ENCODE measurements at regions not wholly inside any gene's neighbourhood (a gene's known extent, or its start where the extent isn't known, plus 50 kb on each side); places are given as distances from the start of the nearest gene placed in this dataset.

- H3K27ac ChIP-seq (ENCODE audit: low read depth, low read length, severe bottlenecking), result no peak overlapping the region
- H3K4me3 ChIP-seq (ENCODE audit: extremely low read depth, insufficient read depth, low read length, poor library complexity, severe bottlenecking), result no peak overlapping the region
- H3K4me1 ChIP-seq (ENCODE audit: control insufficient read depth, insufficient read depth, low read length, poor library complexity, severe bottlenecking), result no peaks in the 10 kb centered on the region
- H3K9me3 ChIP-seq (ENCODE audit: control insufficient read depth, low read length), result no peaks in the 10 kb centered on the region
- WGBS, 2 experiments (ENCODE audit: insufficient coverage in 2 of 2), result 82 to 100% methylated on average over 2 to 3 of the region's 5 CpGs
- H3K36me3 ChIP-seq (ENCODE audit: control insufficient read depth, insufficient read depth, low read length), result no peaks in the 10 kb centered on the region
Observed at GRCh38 chr4:179605196-179605595, 2163.0 kb upstream of the AGA start.

GRCh38 chr4:179607003-179607402 lies 2164.8 kb upstream of the AGA start:
- H3K9me3 ChIP-seq (ENCODE audit: control insufficient read depth, low read length), result no peaks in the 10 kb centered on the region
- no peak overlapping the region for H3K4me3 ChIP-seq (ENCODE audit: extremely low read depth, insufficient read depth, low read length, poor library complexity, severe bottlenecking)
- no peaks in the 10 kb centered on the region for H3K4me1 ChIP-seq (ENCODE audit: control insufficient read depth, insufficient read depth, low read length, poor library complexity, severe bottlenecking)
- H3K27ac ChIP-seq (ENCODE audit: low read depth, low read length, severe bottlenecking), result no peak overlapping the region
- WGBS, 2 experiments (ENCODE audit: insufficient coverage in 2 of 2), result 100% methylated on average over 1 of the region's 4 CpGs
- no peaks in the 10 kb centered on the region for H3K36me3 ChIP-seq (ENCODE audit: control insufficient read depth, insufficient read depth, low read length)

GRCh38 chr4:179615704-179616103 lies 2173.5 kb upstream of the AGA start:
- Histone ChIP-seq H3K9me3 (ENCODE audit: control insufficient read depth, low read length) (no peaks in the 10 kb centered on the region), H3K36me3 (ENCODE audit: control insufficient read depth, insufficient read depth, low read length) (no peaks in the 10 kb centered on the region), H3K27ac (ENCODE audit: low read depth, low read length, severe bottlenecking) (no peak overlapping the region), H3K4me1 (ENCODE audit: control insufficient read depth, insufficient read depth, low read length, poor library complexity, severe bottlenecking) (no peaks in the 10 kb centered on the region), H3K4me3 (ENCODE audit: extremely low read depth, insufficient read depth, low read length, poor library complexity, severe bottlenecking) (no peak overlapping the region)
- 76 to 93% methylated on average over 2 of the region's 4 CpGs for WGBS, 2 experiments (ENCODE audit: insufficient coverage in 2 of 2)

GRCh38 chr4:179618966-179619365 lies 2176.7 kb upstream of the AGA start:
- H3K9me3 ChIP-seq (ENCODE audit: control insufficient read depth, low read length), result no peaks in the 10 kb centered on the region
- no peaks in the 10 kb centered on the region for H3K36me3 ChIP-seq (ENCODE audit: control insufficient read depth, insufficient read depth, low read length)
- no peak overlapping the region for H3K27ac ChIP-seq (ENCODE audit: low read depth, low read length, severe bottlenecking)
- WGBS, 2 experiments (ENCODE audit: insufficient coverage in 2 of 2), result no CpG with 5 or more reads among the region's 1 CpG
- H3K4me3 ChIP-seq (ENCODE audit: extremely low read depth, insufficient read depth, low read length, poor library complexity, severe bottlenecking), result no peak overlapping the region
- H3K4me1 ChIP-seq (ENCODE audit: control insufficient read depth, insufficient read depth, low read length, poor library complexity, severe bottlenecking), result no peaks in the 10 kb centered on the region

- Histone ChIP-seq H3K9me3 (ENCODE audit: control insufficient read depth, low read length) (no peaks in the 10 kb centered on the region), H3K4me3 (ENCODE audit: extremely low read depth, insufficient read depth, low read length, poor library complexity, severe bottlenecking) (no peak overlapping the region), H3K4me1 (ENCODE audit: control insufficient read depth, insufficient read depth, low read length, poor library complexity, severe bottlenecking) (peaks cover 5% of the 10 kb centered on the region), H3K36me3 (ENCODE audit: control insufficient read depth, insufficient read depth, low read length) (no peaks in the 10 kb centered on the region), H3K27ac (ENCODE audit: low read depth, low read length, severe bottlenecking) (peak overlapping the region; percentile 75)
- 88 to 100% methylated on average over 3 of the region's 4 CpGs for WGBS, 2 experiments (ENCODE audit: insufficient coverage in 2 of 2)
Observed at GRCh38 chr4:179624768-179625181, 2182.5 kb upstream of the AGA start.

- WGBS, 2 experiments (ENCODE audit: insufficient coverage in 2 of 2), result no CpG with 5 or more reads among the region's 1 CpG
- H3K36me3 ChIP-seq (ENCODE audit: control insufficient read depth, insufficient read depth, low read length), result no peaks in the 10 kb centered on the region
- H3K27ac ChIP-seq (ENCODE audit: low read depth, low read length, severe bottlenecking), result peak overlapping the region; percentile 75
- H3K4me3 ChIP-seq (ENCODE audit: extremely low read depth, insufficient read depth, low read length, poor library complexity, severe bottlenecking), result no peak overlapping the region
- no peaks in the 10 kb centered on the region for H3K9me3 ChIP-seq (ENCODE audit: control insufficient read depth, low read length)
- H3K4me1 ChIP-seq (ENCODE audit: control insufficient read depth, insufficient read depth, low read length, poor library complexity, severe bottlenecking), result peaks cover 5% of the 10 kb centered on the region
Observed at GRCh38 chr4:179625406-179625805, 2183.2 kb upstream of the AGA start.

- Histone ChIP-seq H3K36me3 (ENCODE audit: control insufficient read depth, insufficient read depth, low read length) (no peaks in the 10 kb centered on the region), H3K4me1 (ENCODE audit: control insufficient read depth, insufficient read depth, low read length, poor library complexity, severe bottlenecking) (peaks cover 5% of the 10 kb centered on the region), H3K9me3 (ENCODE audit: control insufficient read depth, low read length) (no peaks in the 10 kb centered on the region), H3K27ac (ENCODE audit: low read depth, low read length, severe bottlenecking) (no peak overlapping the region), H3K4me3 (ENCODE audit: extremely low read depth, insufficient read depth, low read length, poor library complexity, severe bottlenecking) (no peak overlapping the region)
- 52% methylated on average over 3 of the region's 3 CpGs for WGBS, 2 experiments (ENCODE audit: insufficient coverage in 2 of 2)
Observed at GRCh38 chr4:179626687-179627086, 2184.4 kb upstream of the AGA start.

GRCh38 chr4:179631321-179631720 lies 2189.1 kb upstream of the AGA start:
- no peaks in the 10 kb centered on the region for H3K4me1 ChIP-seq (ENCODE audit: control insufficient read depth, insufficient read depth, low read length, poor library complexity, severe bottlenecking)
- H3K36me3 ChIP-seq (ENCODE audit: control insufficient read depth, insufficient read depth, low read length), result no peaks in the 10 kb centered on the region
- no peak overlapping the region for H3K4me3 ChIP-seq (ENCODE audit: extremely low read depth, insufficient read depth, low read length, poor library complexity, severe bottlenecking)
- H3K9me3 ChIP-seq (ENCODE audit: control insufficient read depth, low read length), result no peaks in the 10 kb centered on the region
- H3K27ac ChIP-seq (ENCODE audit: low read depth, low read length, severe bottlenecking), result no peak overlapping the region

GRCh38 chr4:179634862-179635261 lies 2192.6 kb upstream of the AGA start:
- no peaks in the 10 kb centered on the region for H3K9me3 ChIP-seq (ENCODE audit: control insufficient read depth, low read length)
- no peaks in the 10 kb centered on the region for H3K36me3 ChIP-seq (ENCODE audit: control insufficient read depth, insufficient read depth, low read length)
- no peaks in the 10 kb centered on the region for H3K4me1 ChIP-seq (ENCODE audit: control insufficient read depth, insufficient read depth, low read length, poor library complexity, severe bottlenecking)
- H3K27ac ChIP-seq (ENCODE audit: low read depth, low read length, severe bottlenecking), result no peak overlapping the region
- no peak overlapping the region for H3K4me3 ChIP-seq (ENCODE audit: extremely low read depth, insufficient read depth, low read length, poor library complexity, severe bottlenecking)
- WGBS, 2 experiments (ENCODE audit: insufficient coverage in 2 of 2), result 63% methylated on average over 2 of the region's 3 CpGs; no CpG with 5 or more reads in 1 of the 2 experiments

GRCh38 chr4:179662522-179662921 lies 2220.3 kb upstream of the AGA start:
- Histone ChIP-seq H3K27ac (ENCODE audit: low read depth, low read length, severe bottlenecking) (no peak overlapping the region), H3K36me3 (ENCODE audit: control insufficient read depth, insufficient read depth, low read length) (no peaks in the 10 kb centered on the region), H3K4me3 (ENCODE audit: extremely low read depth, insufficient read depth, low read length, poor library complexity, severe bottlenecking) (no peak overlapping the region), H3K9me3 (ENCODE audit: control insufficient read depth, low read length) (no peaks in the 10 kb centered on the region), H3K4me1 (ENCODE audit: control insufficient read depth, insufficient read depth, low read length, poor library complexity, severe bottlenecking) (no peaks in the 10 kb centered on the region)

- Histone ChIP-seq H3K4me1 (ENCODE audit: control insufficient read depth, insufficient read depth, low read length, poor library complexity, severe bottlenecking) (no peaks in the 10 kb centered on the region), H3K27ac (ENCODE audit: low read depth, low read length, severe bottlenecking) (no peak overlapping the region), H3K36me3 (ENCODE audit: control insufficient read depth, insufficient read depth, low read length) (no peaks in the 10 kb centered on the region), H3K9me3 (ENCODE audit: control insufficient read depth, low read length) (no peaks in the 10 kb centered on the region), H3K4me3 (ENCODE audit: extremely low read depth, insufficient read depth, low read length, poor library complexity, severe bottlenecking) (no peak overlapping the region)
- WGBS, 2 experiments (ENCODE audit: insufficient coverage in 2 of 2), result 86 to 93% methylated on average over 3 to 5 of the region's 6 CpGs
Observed at GRCh38 chr4:179663641-179664429, 2221.6 kb upstream of the AGA start.

Measured in mesodermal cell (in vitro differentiated cells).